ENCODE measurements at regions not wholly inside any gene's neighbourhood (a gene's known extent, or its start where the extent isn't known, plus 50 kb on each side); places are given as distances from the start of the nearest gene placed in this dataset.

DNA sequence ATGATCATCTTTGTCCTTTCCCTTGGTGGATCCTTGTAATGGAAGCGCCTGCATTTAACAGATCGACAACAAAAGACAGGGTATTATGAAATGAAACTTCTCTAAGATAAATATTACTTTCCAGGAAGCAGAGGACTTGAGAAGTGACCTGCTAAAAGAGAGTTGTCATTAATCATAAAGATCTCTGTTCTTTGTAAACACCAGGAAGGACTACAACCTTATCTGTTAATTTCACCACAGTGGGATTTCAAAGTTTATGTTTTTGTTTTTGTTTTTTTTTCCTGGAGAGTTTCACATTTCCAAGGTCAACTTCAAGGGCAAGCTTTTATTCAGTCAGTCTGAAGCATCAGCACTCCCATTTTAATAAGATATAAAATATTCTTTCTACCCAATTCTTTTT is 170.9 kb downstream of the RCHY1 start:
- DNase-seq (ENCODE audit: extremely low spot score, unreplicated experiment): no peak
- H3K36me3 Mint-ChIP-seq: no peaks in the 10 kb centered on the region
- TF ChIP-seq, protein P1, sequence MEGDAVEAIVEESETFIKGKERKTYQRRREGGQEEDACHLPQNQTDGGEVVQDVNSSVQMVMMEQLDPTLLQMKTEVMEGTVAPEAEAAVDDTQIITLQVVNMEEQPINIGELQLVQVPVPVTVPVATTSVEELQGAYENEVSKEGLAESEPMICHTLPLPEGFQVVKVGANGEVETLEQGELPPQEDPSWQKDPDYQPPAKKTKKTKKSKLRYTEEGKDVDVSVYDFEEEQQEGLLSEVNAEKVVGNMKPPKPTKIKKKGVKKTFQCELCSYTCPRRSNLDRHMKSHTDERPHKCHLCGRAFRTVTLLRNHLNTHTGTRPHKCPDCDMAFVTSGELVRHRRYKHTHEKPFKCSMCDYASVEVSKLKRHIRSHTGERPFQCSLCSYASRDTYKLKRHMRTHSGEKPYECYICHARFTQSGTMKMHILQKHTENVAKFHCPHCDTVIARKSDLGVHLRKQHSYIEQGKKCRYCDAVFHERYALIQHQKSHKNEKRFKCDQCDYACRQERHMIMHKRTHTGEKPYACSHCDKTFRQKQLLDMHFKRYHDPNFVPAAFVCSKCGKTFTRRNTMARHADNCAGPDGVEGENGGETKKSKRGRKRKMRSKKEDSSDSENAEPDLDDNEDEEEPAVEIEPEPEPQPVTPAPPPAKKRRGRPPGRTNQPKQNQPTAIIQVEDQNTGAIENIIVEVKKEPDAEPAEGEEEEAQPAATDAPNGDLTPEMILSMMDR (conservative IDR thresholded peaks at IDR 0.05): no peak
- no peaks in the 10 kb centered on the region for H3K27me3 Mint-ChIP-seq
- no peaks in the 10 kb centered on the region for H3K4me1 Mint-ChIP-seq (ENCODE audit: unreplicated experiment)
- no peaks in the 10 kb centered on the region for H3K9me3 Mint-ChIP-seq
- no peak overlapping the region for H3K4me3 Mint-ChIP-seq
- H3K27ac Mint-ChIP-seq: no peak overlapping the region

DNA sequence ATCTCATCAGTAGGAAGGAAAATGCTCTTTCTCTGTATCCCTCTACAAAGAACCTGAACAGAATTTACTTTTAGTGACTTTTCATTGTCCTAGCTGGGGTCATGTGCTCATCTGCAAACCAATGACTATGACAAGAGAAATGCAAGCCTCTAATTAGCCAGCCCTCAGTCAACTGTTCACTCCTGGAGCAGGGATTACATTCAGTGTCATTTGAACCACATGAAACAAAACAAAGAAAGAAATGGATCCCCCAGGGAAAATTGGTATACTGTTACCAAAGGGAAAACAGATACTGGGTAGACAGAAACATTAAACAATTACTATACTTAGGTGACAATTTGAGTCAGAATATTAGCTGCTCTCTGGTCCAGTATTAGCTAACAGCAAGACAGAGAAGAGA is 173.6 kb downstream of the RCHY1 start:
- H3K27ac Mint-ChIP-seq: no peak overlapping the region

DNA sequence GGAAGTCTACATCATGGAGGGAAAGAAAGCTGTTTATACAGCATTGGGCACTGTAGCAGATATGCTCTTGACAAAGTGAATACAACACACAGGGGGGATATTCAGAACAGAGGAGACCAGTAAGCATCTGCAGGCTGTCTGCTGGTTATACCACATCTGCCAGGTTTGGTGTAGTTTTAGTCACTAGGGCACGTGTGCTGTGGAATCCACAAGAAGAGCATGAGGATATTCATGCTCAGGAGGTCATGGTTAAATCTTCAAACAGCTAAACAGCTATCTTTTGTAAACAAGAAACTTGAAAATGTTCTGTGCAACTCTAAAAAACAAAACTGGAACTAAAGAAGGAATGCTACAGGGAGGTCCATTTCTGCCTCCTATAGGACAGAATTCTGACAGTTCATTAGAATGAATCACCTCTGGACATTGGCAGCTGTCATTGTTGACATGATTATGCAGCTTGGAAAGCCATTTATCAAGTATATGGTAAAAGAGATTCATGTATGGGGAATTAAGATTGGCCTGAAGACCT is 175.8 kb downstream of the RCHY1 start:
- H3K4me1 Mint-ChIP-seq (ENCODE audit: unreplicated experiment): no peaks in the 10 kb centered on the region
- TF ChIP-seq, protein P1 (conservative IDR thresholded peaks at IDR 0.05): no peak
- no peak for DNase-seq (ENCODE audit: extremely low spot score, unreplicated experiment)
- no peak overlapping the region for H3K27ac Mint-ChIP-seq
- H3K4me3 Mint-ChIP-seq: no peak overlapping the region
- H3K27me3 Mint-ChIP-seq: no peaks in the 10 kb centered on the region
- H3K9me3 Mint-ChIP-seq: no peaks in the 10 kb centered on the region
- H3K36me3 Mint-ChIP-seq: no peaks in the 10 kb centered on the region

More for the DNA sequence above, 173.6 kb downstream of the RCHY1 start:
- H3K27me3 Mint-ChIP-seq: no peaks in the 10 kb centered on the region
- DNase-seq (ENCODE audit: extremely low spot score, unreplicated experiment): no peak
- H3K4me3 Mint-ChIP-seq: no peak overlapping the region
- no peaks in the 10 kb centered on the region for H3K4me1 Mint-ChIP-seq (ENCODE audit: unreplicated experiment)
- no peaks in the 10 kb centered on the region for H3K36me3 Mint-ChIP-seq
- no peaks in the 10 kb centered on the region for H3K9me3 Mint-ChIP-seq
- TF ChIP-seq, protein P1 (conservative IDR thresholded peaks at IDR 0.05): no peak

DNA sequence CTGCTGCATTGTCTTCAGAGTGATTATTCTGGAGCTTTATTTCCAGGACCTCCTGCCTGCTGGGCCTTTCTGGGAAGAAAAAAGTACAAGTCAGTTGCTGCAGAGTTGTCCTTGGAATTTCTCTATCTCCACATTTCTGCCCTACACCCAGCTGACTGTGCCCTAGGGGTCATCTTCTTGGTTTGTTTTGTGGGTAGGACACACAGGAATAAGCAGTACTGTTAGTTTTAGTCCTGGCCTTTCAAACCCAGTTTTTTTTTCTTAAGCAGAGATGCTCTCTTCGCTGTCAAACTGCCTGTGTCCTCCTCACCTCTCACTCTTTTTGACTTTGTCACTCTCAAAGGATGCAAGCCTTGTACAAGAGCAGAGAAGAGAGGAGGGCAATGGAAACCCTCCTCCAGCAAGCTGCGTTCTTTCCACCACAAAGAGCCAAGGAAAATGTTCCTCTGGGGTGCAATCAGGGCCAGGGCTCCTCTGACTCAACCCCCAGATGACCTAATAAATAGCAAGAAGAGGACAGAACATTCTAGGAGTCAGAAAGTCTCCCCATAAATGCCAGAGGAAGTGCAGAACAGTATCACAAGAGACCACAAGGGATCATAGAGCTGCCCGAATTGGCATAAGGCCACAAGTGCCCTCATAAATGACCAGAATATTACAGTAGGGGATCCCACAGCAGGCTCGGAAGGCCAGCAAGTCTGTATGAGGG is 186.2 kb downstream of the RCHY1 start:
- H3K36me3 Mint-ChIP-seq: no peaks in the 10 kb centered on the region
- no peaks in the 10 kb centered on the region for H3K9me3 Mint-ChIP-seq
- TF ChIP-seq, protein P1 (conservative IDR thresholded peaks at IDR 0.05): no peak
- peaks cover 11% of the 10 kb centered on the region for H3K4me1 Mint-ChIP-seq (ENCODE audit: unreplicated experiment)
- peaks cover 6% of the 10 kb centered on the region for H3K27me3 Mint-ChIP-seq
- DNase-seq (ENCODE audit: extremely low spot score, unreplicated experiment): no peak
- no peak overlapping the region for H3K27ac Mint-ChIP-seq
- no peak overlapping the region for H3K4me3 Mint-ChIP-seq

DNA sequence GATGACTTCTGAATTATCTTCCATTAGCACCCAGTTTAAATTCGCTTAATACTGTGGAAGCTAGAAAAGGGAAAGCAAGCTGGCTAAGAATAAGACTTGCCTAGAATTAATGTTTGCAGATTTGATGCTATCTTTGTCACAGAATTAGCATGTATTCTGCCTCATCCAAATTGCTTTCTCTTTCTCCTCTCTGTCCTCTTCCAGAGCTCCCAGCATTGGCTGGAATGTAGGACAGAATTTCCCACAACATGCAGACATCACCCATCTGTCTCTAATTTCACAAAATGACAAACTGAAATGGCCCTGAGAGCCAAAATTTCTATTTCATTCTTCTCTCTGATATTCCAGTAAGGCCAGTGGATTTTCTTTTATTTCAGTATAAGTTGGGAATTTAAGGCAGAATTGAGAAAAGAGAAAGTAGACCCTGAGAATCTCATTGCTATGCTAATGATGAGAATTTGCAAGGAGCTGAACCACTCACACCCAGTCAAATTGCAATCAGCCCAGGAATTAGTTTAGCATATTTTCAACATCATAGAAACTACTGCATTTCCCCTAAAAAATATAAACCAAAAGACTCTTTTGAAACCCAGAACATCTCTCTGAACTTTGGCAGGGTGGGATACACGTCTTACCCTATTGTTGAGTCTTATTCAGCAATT is 188.8 kb downstream of the RCHY1 start:
- DNase-seq (ENCODE audit: extremely low spot score, unreplicated experiment): no peak
- Mint-ChIP-seq H3K4me3 (no peak overlapping the region), H3K36me3 (no peaks in the 10 kb centered on the region), H3K4me1 (ENCODE audit: unreplicated experiment) (peaks cover 11% of the 10 kb centered on the region), H3K9me3 (no peaks in the 10 kb centered on the region), H3K27ac (no peak overlapping the region), H3K27me3 (peaks cover 9% of the 10 kb centered on the region)
- TF ChIP-seq, protein P1 (conservative IDR thresholded peaks at IDR 0.05): no peak
